Astrocyte of the spinal cord (primary cell): ENCODE measurements at regions not wholly inside any gene's neighbourhood (a gene's known extent, or its start where the extent isn't known, plus 50 kb on each side); places are given as distances from the start of the nearest gene placed in this dataset.

Experiments used
- DNase-seq: peaks from one replicate; pipeline ENCODE4 v3.0.0; 2011; ENCODE audit warnings: low read depth, low spot score
- H3K4me3 ChIP-seq: 2 replicates; pipeline ENCODE4 v1.5.1; 2011; ENCODE audit warnings: low read depth, mild to moderate bottlenecking, low read length, moderate library complexity
- in situ Hi-C: cut with HindIII; loops from 2 replicates; pipeline ENCODE4 v1.10.0; 2017; ENCODE audit warnings: low sequenced_read_pairs
- TF ChIP-seq, protein P1 (sequence below): IDR thresholded peaks from 2 replicates; pipeline ENCODE4 v1.5.1; 2012; ENCODE audit warnings: low read depth, mild to moderate bottlenecking, low read length, inconsistent platforms

- no peak for DNase-seq
- no peak overlapping the region for H3K4me3 ChIP-seq
- in situ Hi-C loops = no loop called here
- TF ChIP-seq, protein P1, sequence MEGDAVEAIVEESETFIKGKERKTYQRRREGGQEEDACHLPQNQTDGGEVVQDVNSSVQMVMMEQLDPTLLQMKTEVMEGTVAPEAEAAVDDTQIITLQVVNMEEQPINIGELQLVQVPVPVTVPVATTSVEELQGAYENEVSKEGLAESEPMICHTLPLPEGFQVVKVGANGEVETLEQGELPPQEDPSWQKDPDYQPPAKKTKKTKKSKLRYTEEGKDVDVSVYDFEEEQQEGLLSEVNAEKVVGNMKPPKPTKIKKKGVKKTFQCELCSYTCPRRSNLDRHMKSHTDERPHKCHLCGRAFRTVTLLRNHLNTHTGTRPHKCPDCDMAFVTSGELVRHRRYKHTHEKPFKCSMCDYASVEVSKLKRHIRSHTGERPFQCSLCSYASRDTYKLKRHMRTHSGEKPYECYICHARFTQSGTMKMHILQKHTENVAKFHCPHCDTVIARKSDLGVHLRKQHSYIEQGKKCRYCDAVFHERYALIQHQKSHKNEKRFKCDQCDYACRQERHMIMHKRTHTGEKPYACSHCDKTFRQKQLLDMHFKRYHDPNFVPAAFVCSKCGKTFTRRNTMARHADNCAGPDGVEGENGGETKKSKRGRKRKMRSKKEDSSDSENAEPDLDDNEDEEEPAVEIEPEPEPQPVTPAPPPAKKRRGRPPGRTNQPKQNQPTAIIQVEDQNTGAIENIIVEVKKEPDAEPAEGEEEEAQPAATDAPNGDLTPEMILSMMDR = no peak
Observed at GRCh38 chr14:26261368-26262122, 336.3 kb downstream of the NOVA1 start.

GRCh38 chr14:26255213-26255612 lies 342.6 kb downstream of the NOVA1 start:
- peak; percentile 15 for DNase-seq
- in situ Hi-C loops = no loop called here
- H3K4me3 ChIP-seq = no peak overlapping the region
- TF ChIP-seq, protein P1 = peak; percentile 32

DNA sequence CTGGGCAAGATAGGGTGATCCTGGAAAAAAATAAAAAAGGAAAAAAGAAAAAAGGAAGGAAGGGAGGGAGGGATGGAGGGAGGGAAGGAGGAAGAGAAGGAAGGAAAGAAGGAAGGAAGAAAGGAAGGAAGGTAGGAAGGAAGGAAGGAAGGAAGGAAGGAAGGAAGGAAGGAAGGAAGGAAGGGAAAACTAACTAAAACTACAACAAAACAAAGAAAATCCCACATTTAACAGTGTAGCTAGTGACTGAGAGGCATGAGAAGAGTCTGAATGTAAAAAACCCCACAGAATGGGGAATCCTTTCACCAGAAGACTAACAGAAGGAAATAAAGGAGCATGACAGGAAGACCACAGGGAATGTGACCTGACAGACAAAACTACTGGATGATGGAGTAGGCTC lies 345.7 kb downstream of the NOVA1 start:
- in situ Hi-C loops = no loop called here
- DNase-seq = no peak
- H3K4me3 ChIP-seq = no peak overlapping the region
- TF ChIP-seq, protein P1 = no peak

- TF ChIP-seq, protein P1 = no peak
- no peak overlapping the region for H3K4me3 ChIP-seq
- in situ Hi-C loops = no loop called here
- no peak for DNase-seq
Observed at GRCh38 chr14:26233118-26233517, 364.7 kb downstream of the NOVA1 start.

DNA sequence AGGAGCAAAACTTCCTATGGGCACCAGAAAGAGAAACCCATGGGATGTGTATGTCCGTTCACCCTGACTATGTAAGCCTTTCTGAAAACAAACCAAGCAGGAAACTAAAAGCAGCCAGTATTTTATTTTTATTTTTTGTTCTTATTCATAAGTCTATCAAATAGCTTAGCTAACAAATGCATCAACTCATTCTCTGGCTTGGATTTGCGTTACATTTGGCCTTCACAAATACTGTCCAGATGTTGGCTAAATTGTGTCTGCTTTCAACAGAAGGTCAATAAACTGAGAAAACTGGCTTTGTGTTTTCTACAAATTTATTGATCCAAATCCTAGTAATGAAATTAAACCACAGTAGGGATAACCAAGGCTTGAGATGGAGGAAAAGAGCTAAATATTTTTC lies 379.0 kb downstream of the NOVA1 start:
- TF ChIP-seq, protein P1 = no peak
- no peak for DNase-seq
- in situ Hi-C loops = no loop called here
- no peak overlapping the region for H3K4me3 ChIP-seq

GRCh38 chr14:26217778-26218177 lies 380.1 kb downstream of the NOVA1 start:
- TF ChIP-seq, protein P1 = no peak
- no peak for DNase-seq
- no peak overlapping the region for H3K4me3 ChIP-seq
- in situ Hi-C loops = no loop called here
